ENCODE measurements at regions not wholly inside any gene's neighbourhood (a gene's known extent, or its start where the extent isn't known, plus 50 kb on each side); places are given as distances from the start of the nearest gene placed in this dataset.
"Not testable (repeated sequence)": the region's sequence is repeated elsewhere in the genome, so short reads cannot be mapped to it uniquely, and the experiment has no call there.

GRCh38 chr12:47610686-47611252 is 95.1 kb downstream of the RPAP3 start:
- no peak for DNase-seq

- DNase-seq = no peak
Measured at GRCh38 chr12:47609806-47610205, 96.0 kb downstream of the RPAP3 start.

GRCh38 chr12:47608671-47609070 is 97.2 kb downstream of the RPAP3 start:
- not testable (repeated sequence) for DNase-seq

- DNase-seq = no peak
Measured at GRCh38 chr12:47604221-47604873, 101.5 kb downstream of the RPAP3 start.

GRCh38 chr12:47602949-47603558 is 102.8 kb downstream of the RPAP3 start:
- no peak for DNase-seq

- no peak for DNase-seq
Measured at GRCh38 chr12:47602325-47602724, 103.5 kb downstream of the RPAP3 start.

GRCh38 chr12:47601071-47601470 is 104.8 kb downstream of the RPAP3 start:
- DNase-seq = no peak

- DNase-seq = no peak
Measured at GRCh38 chr12:47591795-47592194, 114.0 kb downstream of the RPAP3 start.

- DNase-seq = no peak
Measured at GRCh38 chr12:47591361-47591791, 114.5 kb downstream of the RPAP3 start.

- no peak for DNase-seq
Measured at GRCh38 chr12:47590771-47591360, 115.0 kb downstream of the RPAP3 start.

- no peak for DNase-seq
Measured at GRCh38 chr12:47586952-47587669, 118.7 kb downstream of the RPAP3 start.

GRCh38 chr12:47585507-47585906 is 120.3 kb downstream of the RPAP3 start:
- no peak for DNase-seq

- DNase-seq = no peak
Measured at GRCh38 chr12:47578836-47579235, 127.0 kb downstream of the RPAP3 start.

- DNase-seq = no peak
Measured at GRCh38 chr12:47577206-47577989, 128.4 kb downstream of the RPAP3 start.

- DNase-seq = no peak
Measured at GRCh38 chr12:47576289-47576945, 129.4 kb downstream of the RPAP3 start.

- DNase-seq = no peak
Measured at GRCh38 chr12:47574252-47575021, 131.4 kb downstream of the RPAP3 start.

GRCh38 chr12:47573146-47573659 is 132.6 kb downstream of the RPAP3 start:
- no peak for DNase-seq

GRCh38 chr12:47570151-47570550 is 135.7 kb downstream of the RPAP3 start:
- DNase-seq = no peak

GRCh38 chr12:47562201-47562600 is 143.6 kb downstream of the RPAP3 start:
- no peak for DNase-seq

- no peak for DNase-seq
Measured at GRCh38 chr12:47561746-47562145, 144.1 kb downstream of the RPAP3 start.

- DNase-seq = no peak
Measured at GRCh38 chr12:47560415-47560814, 145.4 kb downstream of the RPAP3 start.

All from activated gamma-delta T cell (primary cell).